ENCODE measurements at regions not wholly inside any gene's neighbourhood (a gene's known extent, or its start where the extent isn't known, plus 50 kb on each side); places are given as distances from the start of the nearest gene placed in this dataset.

DNA sequence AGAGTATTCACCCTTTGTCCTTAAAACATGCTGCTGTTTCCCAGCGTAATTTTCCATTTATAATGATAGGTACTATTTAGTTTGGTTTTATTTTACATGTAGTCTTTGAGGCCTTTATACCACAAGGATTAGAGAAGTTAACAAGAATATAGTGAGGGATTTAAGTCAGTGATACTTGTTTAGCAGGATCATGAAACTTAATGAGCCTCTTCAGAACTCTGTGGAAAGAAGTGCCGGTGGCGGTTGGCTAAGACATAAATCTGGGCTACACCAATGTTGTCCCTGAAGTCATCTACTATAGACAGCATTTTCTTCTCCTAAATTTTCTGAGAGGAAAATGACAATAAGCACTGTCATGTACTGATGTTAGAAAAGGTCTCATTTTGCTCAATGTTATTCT is 1226.0 kb upstream of the SEL1L start:
- TF ChIP-seq, protein P1, sequence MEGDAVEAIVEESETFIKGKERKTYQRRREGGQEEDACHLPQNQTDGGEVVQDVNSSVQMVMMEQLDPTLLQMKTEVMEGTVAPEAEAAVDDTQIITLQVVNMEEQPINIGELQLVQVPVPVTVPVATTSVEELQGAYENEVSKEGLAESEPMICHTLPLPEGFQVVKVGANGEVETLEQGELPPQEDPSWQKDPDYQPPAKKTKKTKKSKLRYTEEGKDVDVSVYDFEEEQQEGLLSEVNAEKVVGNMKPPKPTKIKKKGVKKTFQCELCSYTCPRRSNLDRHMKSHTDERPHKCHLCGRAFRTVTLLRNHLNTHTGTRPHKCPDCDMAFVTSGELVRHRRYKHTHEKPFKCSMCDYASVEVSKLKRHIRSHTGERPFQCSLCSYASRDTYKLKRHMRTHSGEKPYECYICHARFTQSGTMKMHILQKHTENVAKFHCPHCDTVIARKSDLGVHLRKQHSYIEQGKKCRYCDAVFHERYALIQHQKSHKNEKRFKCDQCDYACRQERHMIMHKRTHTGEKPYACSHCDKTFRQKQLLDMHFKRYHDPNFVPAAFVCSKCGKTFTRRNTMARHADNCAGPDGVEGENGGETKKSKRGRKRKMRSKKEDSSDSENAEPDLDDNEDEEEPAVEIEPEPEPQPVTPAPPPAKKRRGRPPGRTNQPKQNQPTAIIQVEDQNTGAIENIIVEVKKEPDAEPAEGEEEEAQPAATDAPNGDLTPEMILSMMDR (IDR thresholded peaks at IDR 0.05), result no peak
- no peak for TF ChIP-seq POLR2A (IDR thresholded peaks at IDR 0.05)

All from prostate gland (tissue), 2 donors.